ENCODE measurements at regions not wholly inside any gene's neighbourhood (a gene's known extent, or its start where the extent isn't known, plus 50 kb on each side); places are given as distances from the start of the nearest gene placed in this dataset.

DNA sequence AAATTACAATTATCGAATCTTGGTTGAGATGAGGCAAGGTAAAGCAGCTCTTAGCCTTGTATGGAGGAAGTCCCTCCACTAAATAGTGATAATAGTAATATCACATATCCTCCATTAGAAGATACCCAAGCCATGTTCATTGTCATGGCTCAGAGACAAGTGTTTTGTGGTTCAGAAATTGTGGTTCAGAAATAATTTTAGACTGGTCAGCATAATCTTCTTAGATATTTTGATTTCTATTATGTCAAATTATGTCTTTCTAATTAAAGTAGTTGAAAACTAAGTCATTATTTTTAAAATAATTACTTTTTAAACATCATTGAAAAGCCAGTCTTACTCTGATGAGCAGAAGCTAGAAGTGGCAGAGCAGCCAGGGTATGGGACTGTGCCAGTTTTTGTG lies 507.7 kb downstream of the HTR7 start (continued):
- no peak for TF ChIP-seq REST (IDR thresholded peaks at IDR 0.05)

GRCh38 chr10:90352288-90352687 lies 505.6 kb downstream of the HTR7 start:
- H3K4me3 ChIP-seq (ENCODE audit: low read depth in 1 of 3, low read length in 3 of 3): no peak overlapping the region
- no peak overlapping the region for H3K27ac ChIP-seq (ENCODE audit: low read depth in 1 of 2, low read length in 2 of 2)
- H3K9ac ChIP-seq (ENCODE audit: low read depth in 1 of 2, low read length in 2 of 2): no peak overlapping the region
- H3K27me3 ChIP-seq (ENCODE audit: control insufficient read depth in 4 of 4, insufficient read depth in 4 of 4, low read length in 3 of 4): no peaks in the 10 kb centered on the region
- no peaks in the 10 kb centered on the region for H3K36me3 ChIP-seq (ENCODE audit: control insufficient read depth in 4 of 4, insufficient read depth in 3 of 4, low read depth in 1 of 4, low read length in 3 of 4)
- H3K9me3 ChIP-seq (ENCODE audit: control insufficient read depth in 4 of 4, low read length in 3 of 4): no peaks in the 10 kb centered on the region
- TF ChIP-seq TAF1 (conservative IDR thresholded peaks at IDR 0.05) (no peak), JUND (IDR thresholded peaks at IDR 0.05) (no peak)
- TF ChIP-seq, protein P1, sequence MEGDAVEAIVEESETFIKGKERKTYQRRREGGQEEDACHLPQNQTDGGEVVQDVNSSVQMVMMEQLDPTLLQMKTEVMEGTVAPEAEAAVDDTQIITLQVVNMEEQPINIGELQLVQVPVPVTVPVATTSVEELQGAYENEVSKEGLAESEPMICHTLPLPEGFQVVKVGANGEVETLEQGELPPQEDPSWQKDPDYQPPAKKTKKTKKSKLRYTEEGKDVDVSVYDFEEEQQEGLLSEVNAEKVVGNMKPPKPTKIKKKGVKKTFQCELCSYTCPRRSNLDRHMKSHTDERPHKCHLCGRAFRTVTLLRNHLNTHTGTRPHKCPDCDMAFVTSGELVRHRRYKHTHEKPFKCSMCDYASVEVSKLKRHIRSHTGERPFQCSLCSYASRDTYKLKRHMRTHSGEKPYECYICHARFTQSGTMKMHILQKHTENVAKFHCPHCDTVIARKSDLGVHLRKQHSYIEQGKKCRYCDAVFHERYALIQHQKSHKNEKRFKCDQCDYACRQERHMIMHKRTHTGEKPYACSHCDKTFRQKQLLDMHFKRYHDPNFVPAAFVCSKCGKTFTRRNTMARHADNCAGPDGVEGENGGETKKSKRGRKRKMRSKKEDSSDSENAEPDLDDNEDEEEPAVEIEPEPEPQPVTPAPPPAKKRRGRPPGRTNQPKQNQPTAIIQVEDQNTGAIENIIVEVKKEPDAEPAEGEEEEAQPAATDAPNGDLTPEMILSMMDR (IDR thresholded peaks at IDR 0.05; ENCODE audit: low read depth, low read length, missing input control): no peak
- H3K4me1 ChIP-seq (ENCODE audit: control insufficient read depth in 4 of 4, insufficient read depth in 4 of 4, low read length in 3 of 4): no peaks in the 10 kb centered on the region
- 59% methylated on average over 7 of the region's 7 CpGs for WGBS
- no peak for DNase-seq (ENCODE audit: low spot score)

DNA sequence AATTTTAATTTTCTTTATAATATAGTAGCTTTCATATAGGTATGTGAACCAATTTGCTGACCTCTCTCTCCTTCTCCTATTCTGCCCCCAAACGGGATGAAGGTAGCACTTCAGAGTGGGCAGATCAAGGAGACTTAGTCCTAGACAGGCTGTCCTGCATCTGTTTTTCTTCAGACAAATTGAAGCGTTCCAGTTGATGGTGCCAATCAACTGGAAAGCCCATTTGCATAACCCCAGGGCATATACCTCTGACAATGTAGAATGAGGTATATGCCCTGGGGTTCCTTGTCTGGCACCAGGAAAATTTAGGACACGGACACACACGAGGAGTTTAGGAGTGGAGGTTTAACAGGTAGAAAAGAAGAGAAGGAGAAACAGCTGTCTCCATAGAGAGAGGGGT lies 502.9 kb downstream of the HTR7 start:
- no peaks in the 10 kb centered on the region for H3K9me3 ChIP-seq (ENCODE audit: control insufficient read depth in 4 of 4, low read length in 3 of 4)
- no peaks in the 10 kb centered on the region for H3K4me1 ChIP-seq (ENCODE audit: control insufficient read depth in 4 of 4, insufficient read depth in 4 of 4, low read length in 3 of 4)
- H3K9ac ChIP-seq (ENCODE audit: low read depth in 1 of 2, low read length in 2 of 2): no peak overlapping the region
- TF ChIP-seq SP1 (IDR thresholded peaks at IDR 0.05) (no peak), FOXA2 (IDR thresholded peaks at IDR 0.05) (no peak), RAD21 (IDR thresholded peaks at IDR 0.05) (no peak), GABPA (IDR thresholded peaks at IDR 0.05 in 1 of 2, conservative IDR thresholded peaks at IDR 0.05 in 1 of 2) (no peak), RXRA (IDR thresholded peaks at IDR 0.05) (no peak), ZBTB33 (IDR thresholded peaks at IDR 0.05) (no peak), REST (IDR thresholded peaks at IDR 0.05) (no peak), NR2F2 (IDR thresholded peaks at IDR 0.05) (no peak), MAX (IDR thresholded peaks at IDR 0.05) (no peak), EGR1 (IDR thresholded peaks at IDR 0.05; ENCODE audit: low read depth in 2 of 2) (no peak), HNF4G (IDR thresholded peaks at IDR 0.05) (no peak), FOXA1 (IDR thresholded peaks at IDR 0.05) (no peak), HNF4A (conservative IDR thresholded peaks at IDR 0.05) (no peak), JUND (IDR thresholded peaks at IDR 0.05) (no peak), TAF1 (conservative IDR thresholded peaks at IDR 0.05) (no peak), YY1 (IDR thresholded peaks at IDR 0.05) (no peak)
- TF ChIP-seq, protein P1 (IDR thresholded peaks at IDR 0.05; ENCODE audit: low read depth, low read length, missing input control): no peak
- TF ChIP-seq, protein P2, sequence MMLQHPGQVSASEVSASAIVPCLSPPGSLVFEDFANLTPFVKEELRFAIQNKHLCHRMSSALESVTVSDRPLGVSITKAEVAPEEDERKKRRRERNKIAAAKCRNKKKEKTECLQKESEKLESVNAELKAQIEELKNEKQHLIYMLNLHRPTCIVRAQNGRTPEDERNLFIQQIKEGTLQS (IDR thresholded peaks at IDR 0.05): no peak
- no peaks in the 10 kb centered on the region for H3K36me3 ChIP-seq (ENCODE audit: control insufficient read depth in 4 of 4, insufficient read depth in 3 of 4, low read depth in 1 of 4, low read length in 3 of 4)
- WGBS: 68% methylated on average over 4 of the region's 4 CpGs
- no peak overlapping the region for H3K27ac ChIP-seq (ENCODE audit: low read depth in 1 of 2, low read length in 2 of 2)
- DNase-seq (ENCODE audit: low spot score): no peak
- H3K4me3 ChIP-seq (ENCODE audit: low read depth in 1 of 3, low read length in 3 of 3): no peak overlapping the region
- no peaks in the 10 kb centered on the region for H3K27me3 ChIP-seq (ENCODE audit: control insufficient read depth in 4 of 4, insufficient read depth in 4 of 4, low read length in 3 of 4)
